SH-SY5Y (cell line): ENCODE measurements at regions not wholly inside any gene's neighbourhood (a gene's known extent, or its start where the extent isn't known, plus 50 kb on each side); places are given as distances from the start of the nearest gene placed in this dataset.

Source experiments
- GATA2 ChIP-seq: IDR thresholded peaks from 2 replicates; pipeline ENCODE4 v1.6.1; 2011; ENCODE audit warnings: mild to moderate bottlenecking, low read depth, low read length
- GATA3 ChIP-seq: IDR thresholded peaks from 2 replicates; pipeline ENCODE4 v1.6.1; 2011; ENCODE audit warnings: low read depth, mild to moderate bottlenecking, low read length, moderate library complexity

DNA sequence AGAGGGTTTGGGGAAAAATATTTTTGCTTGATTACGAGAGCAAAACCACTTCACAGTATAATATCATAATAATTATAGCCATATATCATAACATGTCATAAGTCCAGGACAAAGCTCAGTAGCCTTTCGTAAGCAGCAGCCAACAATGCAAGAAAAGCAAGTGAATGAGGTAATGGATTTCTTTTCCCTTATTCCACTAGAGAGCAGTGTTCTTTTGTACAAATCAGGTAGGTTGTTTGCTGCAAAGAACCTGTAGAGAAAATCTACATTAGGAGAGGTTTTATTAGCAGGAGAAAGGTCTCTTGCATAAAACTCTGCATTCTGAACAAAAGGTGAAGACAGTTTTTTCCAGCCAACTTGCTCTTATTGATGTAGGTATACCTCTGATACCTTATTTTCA lies 1033.4 kb downstream of the TLE4 start:
- TF ChIP-seq GATA2 (no peak), GATA3 (no peak)
